Cardiac fibroblast (primary cell): ENCODE measurements at regions not wholly inside any gene's neighbourhood (a gene's known extent, or its start where the extent isn't known, plus 50 kb on each side); places are given as distances from the start of the nearest gene placed in this dataset.

Experiments used
- DNase-seq, 2 donors: peaks; one replicate each; pipeline versions ENCODE4 v3.0.0 to v3.0.0-alpha.2; 2010; ENCODE audit warnings: low read depth in 2 of 2
- H3K4me3 ChIP-seq, 2 donors: replicated peaks in 1 of 2; 1 replicate in 1 of 2; 2 replicates in 1 of 2; pipeline ENCODE4 v1.5.1; 2011; ENCODE audit warnings: low read depth in 2 of 2, low read length in 2 of 2, mild to moderate bottlenecking in 2 of 2, moderate library complexity in 1 of 2
- CTCF ChIP-seq: IDR thresholded peaks from one replicate; pipeline ENCODE4 v1.5.1; 2011; ENCODE audit warnings: low read depth, mild to moderate bottlenecking, low read length, inconsistent platforms

GRCh38 chr3:194986208-194987043 lies 284.5 kb downstream of the XXYLT1 start:
- H3K4me3 ChIP-seq = no peak overlapping the region
- TF ChIP-seq CTCF = no peak
- DNase-seq = no peak

GRCh38 chr3:194987571-194988494 lies 283.1 kb downstream of the XXYLT1 start:
- no peak for TF ChIP-seq CTCF
- H3K4me3 ChIP-seq = no peak overlapping the region
- no peak for DNase-seq

- no peak overlapping the region for H3K4me3 ChIP-seq
- DNase-seq = no peak
- TF ChIP-seq CTCF = no peak
Measured at GRCh38 chr3:194988495-194989165, 282.3 kb downstream of the XXYLT1 start.

GRCh38 chr3:194989241-194989640 lies 281.7 kb downstream of the XXYLT1 start:
- no peak for TF ChIP-seq CTCF
- DNase-seq = no peak
- H3K4me3 ChIP-seq = no peak overlapping the region

GRCh38 chr3:194990454-194991337 lies 280.3 kb downstream of the XXYLT1 start:
- DNase-seq = no peak
- TF ChIP-seq CTCF = no peak
- no peak overlapping the region for H3K4me3 ChIP-seq

GRCh38 chr3:194991338-194991654 lies 279.7 kb downstream of the XXYLT1 start:
- DNase-seq = no peak
- TF ChIP-seq CTCF = no peak
- no peak overlapping the region for H3K4me3 ChIP-seq
